Nephron progenitor cell (in vitro differentiated cells): ENCODE measurements at regions not wholly inside any gene's neighbourhood (a gene's known extent, or its start where the extent isn't known, plus 50 kb on each side); places are given as distances from the start of the nearest gene placed in this dataset.
"Not testable (repeated sequence)": the region's sequence is repeated elsewhere in the genome, so short reads cannot be mapped to it uniquely, and the experiment has no call there.

Experiments used
- DNase-seq: peaks from one replicate; pipeline ENCODE4 v3.0.0; 2021
- H3K27ac Mint-ChIP-seq: 2 replicates; pipeline ENCODE4 v1.8.0; 2021; ENCODE audit warnings: mild to moderate bottlenecking, moderate library complexity, mixed read lengths
- H3K27me3 Mint-ChIP-seq: 2 replicates; pipeline ENCODE4 v1.8.0; 2021; ENCODE audit warnings: mild to moderate bottlenecking, low read depth, mixed read lengths; ENCODE audit not compliant: poor library complexity
- H3K36me3 Mint-ChIP-seq: 2 replicates; pipeline ENCODE4 v1.8.0; 2021; ENCODE audit warnings: low read depth, mixed read lengths
- H3K4me1 Mint-ChIP-seq: 2 replicates; pipeline ENCODE4 v1.8.0; 2021; ENCODE audit warnings: mixed read lengths
- H3K4me3 Mint-ChIP-seq: 2 replicates; pipeline ENCODE4 v1.8.0; 2021; ENCODE audit warnings: mild to moderate bottlenecking, moderate library complexity, mixed read lengths
- H3K9me3 Mint-ChIP-seq: 2 replicates; pipeline ENCODE4 v1.8.0; 2021; ENCODE audit warnings: mild to moderate bottlenecking, moderate library complexity, mixed read lengths
- TF ChIP-seq, protein P1 (sequence below): fragments of 200-600 bp; sonication (generic); IDR thresholded peaks from 2 replicates; pipeline ENCODE4 v1.5.0; 2021; ENCODE audit warnings: antibody characterized with exemption

DNA sequence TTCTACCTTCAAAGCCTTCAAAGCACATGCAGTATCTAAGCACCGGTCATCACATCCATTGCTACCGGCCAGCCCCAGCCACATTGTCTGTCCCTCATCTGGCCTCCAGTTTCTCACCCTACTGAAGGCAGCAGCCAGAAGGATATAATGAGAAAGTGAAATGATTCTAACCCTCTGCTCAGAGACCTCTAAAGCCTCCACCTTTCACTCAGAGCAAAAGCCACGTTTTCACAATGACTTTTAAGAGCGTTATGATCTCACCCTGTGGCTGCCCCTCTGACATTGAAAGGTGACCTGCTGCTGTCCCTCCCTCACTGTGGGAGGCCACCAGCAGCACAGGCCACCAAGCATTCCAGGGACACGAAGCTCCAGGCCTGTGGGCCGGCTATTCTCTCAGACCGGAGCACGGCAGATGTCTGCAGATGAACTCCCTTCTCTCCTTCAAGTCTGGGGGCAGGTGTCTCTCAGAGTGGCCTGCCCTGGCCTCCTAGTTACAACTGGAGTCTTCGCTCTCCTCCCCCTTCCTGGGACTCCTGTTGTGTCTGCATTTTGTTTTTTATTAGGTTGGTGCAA, 94.9 kb upstream of the EEPD1 start:
- no peak overlapping the region for H3K27ac Mint-ChIP-seq
- peaks cover 4% of the 10 kb centered on the region for H3K27me3 Mint-ChIP-seq
- TF ChIP-seq, protein P1, sequence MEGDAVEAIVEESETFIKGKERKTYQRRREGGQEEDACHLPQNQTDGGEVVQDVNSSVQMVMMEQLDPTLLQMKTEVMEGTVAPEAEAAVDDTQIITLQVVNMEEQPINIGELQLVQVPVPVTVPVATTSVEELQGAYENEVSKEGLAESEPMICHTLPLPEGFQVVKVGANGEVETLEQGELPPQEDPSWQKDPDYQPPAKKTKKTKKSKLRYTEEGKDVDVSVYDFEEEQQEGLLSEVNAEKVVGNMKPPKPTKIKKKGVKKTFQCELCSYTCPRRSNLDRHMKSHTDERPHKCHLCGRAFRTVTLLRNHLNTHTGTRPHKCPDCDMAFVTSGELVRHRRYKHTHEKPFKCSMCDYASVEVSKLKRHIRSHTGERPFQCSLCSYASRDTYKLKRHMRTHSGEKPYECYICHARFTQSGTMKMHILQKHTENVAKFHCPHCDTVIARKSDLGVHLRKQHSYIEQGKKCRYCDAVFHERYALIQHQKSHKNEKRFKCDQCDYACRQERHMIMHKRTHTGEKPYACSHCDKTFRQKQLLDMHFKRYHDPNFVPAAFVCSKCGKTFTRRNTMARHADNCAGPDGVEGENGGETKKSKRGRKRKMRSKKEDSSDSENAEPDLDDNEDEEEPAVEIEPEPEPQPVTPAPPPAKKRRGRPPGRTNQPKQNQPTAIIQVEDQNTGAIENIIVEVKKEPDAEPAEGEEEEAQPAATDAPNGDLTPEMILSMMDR, result no peak
- H3K4me3 Mint-ChIP-seq, result no peak overlapping the region
- no peaks in the 10 kb centered on the region for H3K36me3 Mint-ChIP-seq
- DNase-seq, result no peak
- peaks cover 8% of the 10 kb centered on the region for H3K4me1 Mint-ChIP-seq
- H3K9me3 Mint-ChIP-seq, result peaks cover 6% of the 10 kb centered on the region

DNA sequence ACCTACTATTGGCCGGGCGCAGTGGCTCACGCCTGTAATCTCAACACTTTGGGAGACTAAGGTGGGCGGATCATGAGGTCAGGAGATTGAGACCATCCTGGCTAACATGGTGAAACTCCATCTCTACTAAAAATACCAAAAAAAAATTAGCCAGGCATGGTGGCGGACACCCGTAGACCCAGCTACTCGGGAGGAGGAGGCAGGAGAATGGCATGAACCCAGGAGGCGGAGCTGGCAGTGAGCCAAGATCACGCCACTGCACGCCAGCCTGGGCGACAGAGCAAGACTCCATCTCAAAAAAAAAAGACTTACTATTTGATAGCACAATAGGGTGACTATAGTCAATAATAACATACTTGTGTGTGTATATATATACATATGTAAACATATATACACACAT, 92.7 kb upstream of the EEPD1 start:
- not testable (repeated sequence) for H3K27ac Mint-ChIP-seq, DNase-seq, H3K36me3 Mint-ChIP-seq, H3K4me1 Mint-ChIP-seq, H3K27me3 Mint-ChIP-seq, H3K4me3 Mint-ChIP-seq
- peaks cover 10% of the 10 kb centered on the region for H3K9me3 Mint-ChIP-seq

- H3K36me3 Mint-ChIP-seq, result no peaks in the 10 kb centered on the region
- H3K9me3 Mint-ChIP-seq, result peaks cover 17% of the 10 kb centered on the region
- peaks cover 8% of the 10 kb centered on the region for H3K27me3 Mint-ChIP-seq
- DNase-seq, result no peak
- no peak overlapping the region for H3K4me3 Mint-ChIP-seq
- peaks cover 8% of the 10 kb centered on the region for H3K4me1 Mint-ChIP-seq
- H3K27ac Mint-ChIP-seq, result no peak overlapping the region
- TF ChIP-seq, protein P1, result no peak
Measured at GRCh38 chr7:36062154-36062815, 90.8 kb upstream of the EEPD1 start.

GRCh38 chr7:36064676-36065075, 88.4 kb upstream of the EEPD1 start:
- Mint-ChIP-seq H3K9me3 (peaks cover 16% of the 10 kb centered on the region), H3K27ac (no peak overlapping the region), H3K36me3 (no peaks in the 10 kb centered on the region), H3K4me3 (no peak overlapping the region), H3K4me1 (peaks cover 3% of the 10 kb centered on the region), H3K27me3 (peaks cover 3% of the 10 kb centered on the region)
- DNase-seq, result no peak
- TF ChIP-seq, protein P1, result no peak

GRCh38 chr7:36065563-36066342, 87.3 kb upstream of the EEPD1 start:
- not testable (repeated sequence) for H3K27ac Mint-ChIP-seq, H3K36me3 Mint-ChIP-seq, DNase-seq, H3K27me3 Mint-ChIP-seq, H3K4me1 Mint-ChIP-seq, H3K4me3 Mint-ChIP-seq
- H3K9me3 Mint-ChIP-seq, result peaks cover 11% of the 10 kb centered on the region

- Mint-ChIP-seq H3K27me3 (peaks cover 6% of the 10 kb centered on the region), H3K4me1 (peaks cover 10% of the 10 kb centered on the region), H3K36me3 (no peaks in the 10 kb centered on the region), H3K4me3 (no peak overlapping the region), H3K9me3 (peaks cover 11% of the 10 kb centered on the region), H3K27ac (no peak overlapping the region)
- TF ChIP-seq, protein P1, result no peak
- no peak for DNase-seq
Measured at GRCh38 chr7:36066343-36066664, 86.8 kb upstream of the EEPD1 start.
